Femur (tissue), 1 donor: ENCODE measurements at regions not wholly inside any gene's neighbourhood (a gene's known extent, or its start where the extent isn't known, plus 50 kb on each side); places are given as distances from the start of the nearest gene placed in this dataset.
A peak's percentile ranks its signal among the peaks of the same experiment; 100 is the strongest.

Experiments used
- DNase-seq: peaks from one replicate; pipeline ENCODE4 v3.0.0-alpha.2; 2017

- DNase-seq, result no peak
Measured at GRCh38 chr6:9435281-9435680, 979.6 kb downstream of the TFAP2A start.

- no peak for DNase-seq
Measured at GRCh38 chr6:9431945-9432344, 982.9 kb downstream of the TFAP2A start.

GRCh38 chr6:9428421-9429172, 986.3 kb downstream of the TFAP2A start:
- DNase-seq, result no peak

- no peak for DNase-seq
Measured at GRCh38 chr6:9422138-9422537, 986.8 kb upstream of the SLC35B3 start.

DNA sequence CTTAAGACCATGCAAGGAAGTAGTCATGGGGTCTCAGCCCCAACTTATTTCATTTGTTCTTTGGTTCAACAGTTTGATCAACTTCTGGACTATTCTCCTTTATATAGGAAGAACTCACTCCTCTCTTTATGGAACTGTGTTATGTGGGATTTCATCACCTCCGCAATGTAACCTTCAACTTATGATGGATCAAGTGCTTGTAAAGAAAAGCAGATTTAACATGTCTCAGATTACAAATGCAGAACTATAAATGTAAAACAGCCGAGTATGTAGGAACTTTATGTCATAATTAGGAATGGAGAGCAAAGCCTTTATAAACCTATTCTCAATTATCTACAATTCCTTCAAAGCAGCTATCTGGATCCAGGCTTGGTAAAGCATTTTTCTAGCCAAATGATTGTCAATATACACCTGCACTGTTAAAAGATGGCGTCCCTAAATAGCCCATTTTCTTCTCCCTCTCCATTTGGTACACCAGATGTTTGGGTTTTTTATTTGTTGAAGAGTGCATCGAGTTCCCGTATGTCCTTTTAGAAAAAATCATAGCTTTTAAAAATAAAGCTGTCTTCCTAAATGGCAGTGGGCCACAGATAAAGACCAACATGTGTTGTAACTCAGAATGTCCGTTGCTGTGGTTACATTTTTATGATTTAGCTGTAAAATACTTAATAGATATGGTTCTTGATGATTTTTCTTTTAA, 985.1 kb upstream of the SLC35B3 start:
- no peak for DNase-seq

- DNase-seq, result no peak
Measured at GRCh38 chr6:9417400-9417799, 982.1 kb upstream of the SLC35B3 start.

- DNase-seq, result no peak
Measured at GRCh38 chr6:9412951-9413559, 977.7 kb upstream of the SLC35B3 start.

DNA sequence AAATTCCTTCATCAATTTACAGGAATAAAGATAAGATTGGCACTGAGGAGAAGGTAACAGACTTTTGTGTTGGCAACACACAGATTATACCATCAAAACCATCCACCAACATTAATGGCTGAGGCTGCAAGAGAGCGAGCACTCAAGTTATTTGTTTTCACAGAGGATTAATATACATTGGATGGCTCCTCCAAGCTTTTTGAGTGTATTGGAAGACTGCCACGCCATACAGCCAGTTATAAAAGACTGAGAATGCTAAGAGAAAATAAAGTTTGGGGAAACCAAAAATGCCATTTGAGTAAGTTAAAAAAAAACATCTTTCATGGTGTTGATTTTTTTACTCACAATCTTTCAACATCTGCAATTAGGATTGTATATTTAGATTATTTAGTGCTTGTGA, 973.8 kb upstream of the SLC35B3 start:
- DNase-seq, result no peak

- DNase-seq, result no peak
Measured at GRCh38 chr6:9408402-9409117, 973.2 kb upstream of the SLC35B3 start.

- no peak for DNase-seq
Measured at GRCh38 chr6:9405825-9406224, 970.5 kb upstream of the SLC35B3 start.

- DNase-seq, result no peak
Measured at GRCh38 chr6:9405369-9405768, 970.0 kb upstream of the SLC35B3 start.

DNA sequence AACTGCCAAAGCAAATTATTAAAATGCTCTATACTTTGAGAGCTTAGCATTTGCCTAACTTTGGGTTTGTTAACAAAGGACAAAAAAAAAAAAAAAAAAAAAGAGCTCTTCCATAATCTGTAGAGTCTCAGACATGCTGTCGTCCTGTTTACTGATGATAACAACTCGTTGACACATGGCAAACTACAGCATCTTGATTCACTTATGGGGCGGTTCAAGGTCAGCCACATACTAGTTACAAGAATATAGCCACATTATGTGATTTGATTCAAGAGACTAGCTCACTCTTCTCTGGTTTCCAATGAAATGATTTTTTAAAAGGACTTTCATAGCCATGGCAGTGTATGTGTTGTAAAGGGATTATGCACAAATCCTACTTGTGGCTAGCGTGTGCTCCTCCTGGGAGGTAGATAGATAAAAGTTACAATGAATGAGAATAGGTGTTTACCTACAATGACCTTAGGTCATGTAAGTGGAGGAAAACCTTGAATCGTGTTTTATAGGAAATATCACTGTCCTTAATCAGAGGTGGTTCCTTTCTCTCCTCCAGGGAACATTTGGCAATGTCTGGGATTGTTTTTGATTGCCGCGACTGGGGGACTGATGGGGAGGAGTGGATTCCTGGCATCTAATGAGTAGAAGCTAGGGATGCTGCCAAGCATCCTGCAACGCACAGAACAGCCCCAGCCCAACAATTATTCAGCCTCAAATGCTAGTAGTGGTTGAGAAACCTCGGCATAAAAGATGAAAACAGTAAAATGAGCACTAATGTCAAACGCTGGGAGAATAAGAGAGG, 969.2 kb upstream of the SLC35B3 start:
- DNase-seq, result no peak

DNA sequence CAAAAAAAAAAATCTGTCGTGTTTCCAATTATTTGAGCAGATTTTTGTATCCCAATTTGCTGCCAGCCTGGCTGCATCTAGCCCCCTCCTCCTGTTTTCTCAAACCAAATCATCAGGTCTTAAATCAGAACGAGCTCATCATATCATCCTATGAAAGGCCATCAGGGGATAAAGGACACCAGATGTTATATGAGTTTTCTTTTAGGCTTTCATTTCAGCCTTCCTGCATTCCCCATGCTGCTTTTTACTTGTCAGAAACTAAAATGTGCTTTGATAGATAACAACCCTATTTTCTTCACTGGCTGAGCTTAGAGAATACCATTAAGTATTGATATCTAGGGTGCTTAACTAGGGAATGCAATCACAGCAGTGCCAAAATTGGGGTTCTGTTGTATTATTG, 968.4 kb upstream of the SLC35B3 start:
- no peak for DNase-seq

- DNase-seq, result no peak
Measured at GRCh38 chr6:9401960-9402359, 966.6 kb upstream of the SLC35B3 start.

DNA sequence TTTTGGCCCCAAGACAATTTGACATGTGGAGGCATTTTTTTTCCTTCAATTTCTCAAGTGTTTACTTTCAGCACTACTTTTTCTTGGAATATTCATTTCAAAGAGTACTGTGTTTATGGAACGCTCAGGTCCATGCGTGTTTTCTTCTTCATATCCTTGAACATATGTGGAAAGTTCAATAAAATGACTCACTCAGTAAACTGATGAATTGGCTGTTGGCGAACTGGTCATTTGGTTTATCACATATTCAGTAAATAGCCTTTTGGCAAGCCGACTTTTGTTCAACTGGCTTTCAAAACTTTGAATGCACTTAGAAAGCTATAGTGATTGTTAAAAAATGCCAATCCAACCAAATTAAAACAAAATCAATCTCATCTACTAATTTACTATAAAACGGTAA, 964.6 kb upstream of the SLC35B3 start:
- no peak for DNase-seq

DNA sequence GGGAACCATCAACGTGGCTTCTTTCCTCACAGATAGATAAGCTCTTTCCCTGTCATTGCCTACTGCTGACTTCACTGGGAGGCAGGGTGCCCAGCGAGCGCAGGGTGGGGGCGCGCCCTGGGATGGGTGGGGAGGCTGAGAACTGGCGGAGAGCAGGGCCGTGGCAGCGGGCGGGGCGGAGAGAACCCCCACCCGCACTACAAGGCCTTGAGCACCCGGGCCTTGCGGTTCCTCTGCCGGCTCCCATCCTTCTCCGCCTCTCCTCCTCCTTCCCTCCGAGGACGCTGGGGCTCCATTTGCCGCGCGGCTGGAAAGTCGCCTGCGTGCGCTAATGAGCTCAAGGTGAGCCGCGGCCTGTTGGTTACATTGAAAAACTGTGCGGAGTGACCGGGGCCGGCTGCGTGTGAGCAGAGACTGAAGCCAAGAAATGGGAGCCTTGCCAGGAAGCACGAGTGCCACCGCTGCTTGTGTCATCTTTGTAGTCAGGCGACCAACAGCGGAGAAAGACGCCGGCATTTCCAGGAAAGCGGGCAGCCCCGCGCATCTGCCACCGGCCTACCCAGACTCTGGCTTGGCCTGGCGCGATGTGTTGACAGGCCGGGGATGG, 963.5 kb upstream of the SLC35B3 start:
- DNase-seq, result peak; percentile 20

- no peak for DNase-seq
Measured at GRCh38 chr6:9398071-9398766, 962.9 kb upstream of the SLC35B3 start.

- no peak for DNase-seq
Measured at GRCh38 chr6:9388596-9388995, 953.3 kb upstream of the SLC35B3 start.

- no peak for DNase-seq
Measured at GRCh38 chr6:9380568-9380967, 945.2 kb upstream of the SLC35B3 start.

DNA sequence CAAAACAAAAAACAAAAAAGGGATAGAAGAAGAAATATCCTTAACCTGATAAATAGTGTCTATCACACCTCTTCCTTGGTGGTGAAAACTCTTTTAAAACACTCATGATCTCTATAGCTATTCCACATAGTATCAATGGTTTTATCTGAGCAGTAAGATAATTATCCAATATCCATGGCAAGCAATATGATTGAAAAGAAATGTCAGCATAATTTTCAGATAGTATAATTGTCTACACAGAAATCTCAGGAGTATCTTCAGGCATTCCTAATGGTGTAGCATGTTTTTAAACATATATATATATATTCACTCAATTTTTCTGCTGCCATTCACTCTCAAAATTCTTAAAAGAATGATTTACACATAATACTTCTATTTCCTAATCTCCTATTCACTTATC, 938.0 kb upstream of the SLC35B3 start:
- DNase-seq, result no peak

- DNase-seq, result no peak
Measured at GRCh38 chr6:9370480-9370879, 935.1 kb upstream of the SLC35B3 start.

DNA sequence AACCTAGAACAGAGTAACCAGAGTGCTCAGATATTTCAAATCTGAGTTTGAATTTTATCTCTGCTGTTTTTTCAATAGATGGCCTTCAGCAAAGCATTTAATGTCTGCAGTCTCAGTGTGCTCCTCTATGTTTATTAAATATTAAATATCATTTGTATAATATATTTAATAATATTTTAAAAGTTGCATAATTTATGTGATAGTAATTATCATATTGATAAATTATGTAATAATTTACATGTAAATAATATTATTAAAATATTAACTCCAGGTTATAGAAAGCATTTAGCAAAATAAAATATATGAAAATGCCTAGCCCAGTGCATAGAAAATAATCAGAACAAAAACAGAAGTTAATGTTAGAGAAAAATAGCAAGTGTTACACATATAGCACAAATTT, 930.0 kb upstream of the SLC35B3 start:
- DNase-seq, result no peak
